ENCODE measurements at regions not wholly inside any gene's neighbourhood (a gene's known extent, or its start where the extent isn't known, plus 50 kb on each side); places are given as distances from the start of the nearest gene placed in this dataset.

DNA sequence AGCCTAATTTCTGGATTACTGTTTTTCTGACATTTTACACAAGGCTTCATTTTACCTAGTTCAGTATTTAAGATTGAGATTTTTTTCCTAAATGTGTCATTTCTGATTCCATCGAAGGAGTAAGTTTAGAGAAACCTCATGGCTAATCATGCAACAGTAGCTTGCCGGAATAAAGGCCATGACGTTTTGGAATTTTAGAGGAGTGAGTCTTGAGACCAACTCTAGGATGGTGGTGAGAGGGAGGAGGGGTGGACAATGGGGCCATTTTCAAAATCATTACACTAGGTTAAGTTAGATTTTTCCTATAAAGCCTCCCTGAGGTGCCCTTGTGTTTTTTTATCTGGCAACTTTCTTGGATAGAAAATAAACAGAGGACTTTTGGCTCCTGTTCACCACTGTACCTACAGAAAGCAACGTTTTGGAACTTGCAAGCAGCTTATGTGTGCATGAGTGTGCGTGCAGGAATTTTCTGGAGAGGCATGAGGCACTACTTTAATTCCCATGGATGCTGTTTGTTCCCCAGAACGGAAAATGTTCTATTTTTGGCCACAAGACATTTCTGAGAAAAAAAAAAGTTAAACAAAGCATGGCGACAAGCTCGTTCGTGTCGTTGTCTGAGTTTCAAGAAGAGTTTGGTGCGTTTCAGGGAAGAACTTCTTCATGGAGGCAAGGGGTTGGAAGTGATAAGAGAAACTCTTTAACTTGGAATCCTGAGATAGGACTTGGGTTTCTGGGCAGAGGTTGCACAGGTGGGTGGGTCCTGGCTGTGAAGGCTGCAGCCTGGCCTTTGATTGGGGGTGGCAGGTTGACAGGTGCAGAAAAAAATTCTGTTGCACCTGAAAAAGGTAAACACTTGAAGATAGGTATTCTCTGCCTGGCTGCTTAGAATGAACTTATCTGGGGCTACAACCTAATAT lies 178.1 kb downstream of the PTEN start:
- WGBS, 2 donors (ENCODE audit: extremely low coverage in 2 of 2, insufficient read length in 2 of 2, insufficient replicate concordance in 1 of 2), result no CpG with 5 or more reads among the region's 11 CpGs
- Histone ChIP-seq H3K9ac (ENCODE audit: low read depth, low read length, poor library complexity) (no peak overlapping the region), H3K36me3 (replicated peaks in 1 of 2; ENCODE audit: control insufficient read depth in 2 of 2, insufficient read depth in 2 of 2, low read length in 2 of 2) (no peaks in the 10 kb centered on the region), H2BK12ac (ENCODE audit: low read length) (no peak overlapping the region), H3K23ac (ENCODE audit: low read depth, low read length, poor library complexity) (no peak overlapping the region), H3K18ac (ENCODE audit: low read length) (no peak overlapping the region), H3K14ac (ENCODE audit: low read length) (no peak overlapping the region), H3K27me3 (ENCODE audit: control insufficient read depth in 3 of 3, insufficient read depth in 3 of 3, low read depth in 1 of 3, low read length in 3 of 3) (no peaks in the 10 kb centered on the region), H3K4me1 (ENCODE audit: control insufficient read depth in 2 of 2, insufficient read depth in 1 of 2, low read depth in 1 of 2, low read length in 2 of 2) (no peaks in the 10 kb centered on the region), H2AK5ac (ENCODE audit: low read depth, low read length) (no peak overlapping the region), H2AFZ (ENCODE audit: low read length) (no peak overlapping the region), H3K4me3 (ENCODE audit: low read length in 2 of 2) (no peak overlapping the region), H3K79me1 (ENCODE audit: low read depth, low read length) (peaks cover 3% of the 10 kb centered on the region), H4K91ac (ENCODE audit: low read depth, low read length, poor library complexity) (no peak overlapping the region), H2BK5ac (ENCODE audit: low read length) (no peak overlapping the region), H3K4me2 (ENCODE audit: insufficient read depth, low read length, poor library complexity, severe bottlenecking) (no peak overlapping the region), H3K27ac (replicated peaks; ENCODE audit: low read length) (no peak overlapping the region), H2BK15ac (ENCODE audit: low read length) (no peak overlapping the region), H3K4ac (ENCODE audit: low read length) (no peak overlapping the region), H3K9me3 (replicated peaks in 1 of 2; ENCODE audit: control insufficient read depth in 2 of 2, insufficient read depth in 1 of 2, low read depth in 1 of 2, low read length in 2 of 2) (no peaks in the 10 kb centered on the region), H2BK120ac (ENCODE audit: low read depth, low read length) (no peak overlapping the region), H4K8ac (ENCODE audit: low read depth, low read length) (no peak overlapping the region)
- DNase-seq (ENCODE audit: low spot score), result no peak

- no CpG with 5 or more reads among the region's 19 CpGs for WGBS, 2 donors (ENCODE audit: extremely low coverage in 2 of 2, insufficient read length in 2 of 2, insufficient replicate concordance in 1 of 2)
- no peak overlapping the region for H3K4me3 ChIP-seq (ENCODE audit: low read length in 2 of 2)
- H4K91ac ChIP-seq (ENCODE audit: low read depth, low read length, poor library complexity), result no peak overlapping the region
- H2BK12ac ChIP-seq (ENCODE audit: low read length), result no peak overlapping the region
- H3K4ac ChIP-seq (ENCODE audit: low read length), result no peak overlapping the region
- no peaks in the 10 kb centered on the region for H3K9me3 ChIP-seq (replicated peaks in 1 of 2; ENCODE audit: control insufficient read depth in 2 of 2, insufficient read depth in 1 of 2, low read depth in 1 of 2, low read length in 2 of 2)
- no peaks in the 10 kb centered on the region for H3K27me3 ChIP-seq (ENCODE audit: control insufficient read depth in 3 of 3, insufficient read depth in 3 of 3, low read depth in 1 of 3, low read length in 3 of 3)
- no peak for DNase-seq (ENCODE audit: low spot score)
- H3K23ac ChIP-seq (ENCODE audit: low read depth, low read length, poor library complexity), result no peak overlapping the region
- H3K4me2 ChIP-seq (ENCODE audit: insufficient read depth, low read length, poor library complexity, severe bottlenecking), result no peak overlapping the region
- H2BK15ac ChIP-seq (ENCODE audit: low read length), result no peak overlapping the region
- H3K14ac ChIP-seq (ENCODE audit: low read length), result no peak overlapping the region
- H2BK120ac ChIP-seq (ENCODE audit: low read depth, low read length), result no peak overlapping the region
- no peak overlapping the region for H3K18ac ChIP-seq (ENCODE audit: low read length)
- peak overlapping the region; percentile 70 for H2AFZ ChIP-seq (ENCODE audit: low read length)
- no peak overlapping the region for H3K27ac ChIP-seq (replicated peaks; ENCODE audit: low read length)
- H3K9ac ChIP-seq (ENCODE audit: low read depth, low read length, poor library complexity), result no peak overlapping the region
- no peak overlapping the region for H2BK5ac ChIP-seq (ENCODE audit: low read length)
- no peak overlapping the region for H2AK5ac ChIP-seq (ENCODE audit: low read depth, low read length)
- H3K79me1 ChIP-seq (ENCODE audit: low read depth, low read length), result peaks cover 3% of the 10 kb centered on the region
- H3K36me3 ChIP-seq (replicated peaks in 1 of 2; ENCODE audit: control insufficient read depth in 2 of 2, insufficient read depth in 2 of 2, low read length in 2 of 2), result no peaks in the 10 kb centered on the region
- no peaks in the 10 kb centered on the region for H3K4me1 ChIP-seq (ENCODE audit: control insufficient read depth in 2 of 2, insufficient read depth in 1 of 2, low read depth in 1 of 2, low read length in 2 of 2)
- H4K8ac ChIP-seq (ENCODE audit: low read depth, low read length), result no peak overlapping the region
Measured at GRCh38 chr10:88042160-88043100, 179.0 kb downstream of the PTEN start.

GRCh38 chr10:88045096-88045495 lies 181.7 kb downstream of the PTEN start:
- Histone ChIP-seq H3K4me2 (ENCODE audit: insufficient read depth, low read length, poor library complexity, severe bottlenecking) (no peak overlapping the region), H2BK12ac (ENCODE audit: low read length) (no peak overlapping the region), H3K79me1 (ENCODE audit: low read depth, low read length) (peaks cover 3% of the 10 kb centered on the region), H2BK120ac (ENCODE audit: low read depth, low read length) (no peak overlapping the region), H3K4me1 (ENCODE audit: control insufficient read depth in 2 of 2, insufficient read depth in 1 of 2, low read depth in 1 of 2, low read length in 2 of 2) (no peaks in the 10 kb centered on the region), H3K27me3 (ENCODE audit: control insufficient read depth in 3 of 3, insufficient read depth in 3 of 3, low read depth in 1 of 3, low read length in 3 of 3) (no peaks in the 10 kb centered on the region), H4K91ac (ENCODE audit: low read depth, low read length, poor library complexity) (no peak overlapping the region), H3K18ac (ENCODE audit: low read length) (no peak overlapping the region), H2BK15ac (ENCODE audit: low read length) (no peak overlapping the region), H3K27ac (replicated peaks; ENCODE audit: low read length) (no peak overlapping the region), H3K9ac (ENCODE audit: low read depth, low read length, poor library complexity) (no peak overlapping the region), H3K36me3 (replicated peaks in 1 of 2; ENCODE audit: control insufficient read depth in 2 of 2, insufficient read depth in 2 of 2, low read length in 2 of 2) (no peaks in the 10 kb centered on the region), H2AK5ac (ENCODE audit: low read depth, low read length) (no peak overlapping the region), H3K4ac (ENCODE audit: low read length) (no peak overlapping the region), H2AFZ (ENCODE audit: low read length) (no peak overlapping the region), H3K4me3 (ENCODE audit: low read length in 2 of 2) (no peak overlapping the region), H3K14ac (ENCODE audit: low read length) (peak overlapping the region; percentile 66), H2BK5ac (ENCODE audit: low read length) (no peak overlapping the region), H4K8ac (ENCODE audit: low read depth, low read length) (no peak overlapping the region), H3K9me3 (replicated peaks in 1 of 2; ENCODE audit: control insufficient read depth in 2 of 2, insufficient read depth in 1 of 2, low read depth in 1 of 2, low read length in 2 of 2) (no peaks in the 10 kb centered on the region), H3K23ac (ENCODE audit: low read depth, low read length, poor library complexity) (no peak overlapping the region)
- DNase-seq (ENCODE audit: low spot score), result no peak
- WGBS, 2 donors (ENCODE audit: extremely low coverage in 2 of 2, insufficient read length in 2 of 2, insufficient replicate concordance in 1 of 2), result no CpG with 5 or more reads among the region's 5 CpGs
